ENCODE measurements at regions not wholly inside any gene's neighbourhood (a gene's known extent, or its start where the extent isn't known, plus 50 kb on each side); places are given as distances from the start of the nearest gene placed in this dataset.

GRCh38 chr7:41910940-41911600 is 208.2 kb upstream of the INHBA start:
- DNase-seq (ENCODE audit: low read depth in 1 of 2, low spot score in 1 of 2): no peak
- no peak for TF ChIP-seq JUND (IDR thresholded peaks at IDR 0.05; ENCODE audit: low read depth)
- in situ Hi-C loops (cut with HindIII; ENCODE audit: low pct_unique_long_range_greater_than_20kb, low sequenced_read_pairs): no loop called here

GRCh38 chr7:41907444-41907843 is 204.6 kb upstream of the INHBA start:
- DNase-seq (ENCODE audit: low read depth in 1 of 2, low spot score in 1 of 2): no peak
- in situ Hi-C loops (cut with HindIII; ENCODE audit: low pct_unique_long_range_greater_than_20kb, low sequenced_read_pairs): no loop called here
- no peak for TF ChIP-seq JUND (IDR thresholded peaks at IDR 0.05; ENCODE audit: low read depth)

GRCh38 chr7:41900532-41900931 is 197.6 kb upstream of the INHBA start:
- in situ Hi-C loops (cut with HindIII; ENCODE audit: low pct_unique_long_range_greater_than_20kb, low sequenced_read_pairs): no loop called here
- no peak for TF ChIP-seq JUND (IDR thresholded peaks at IDR 0.05; ENCODE audit: low read depth)
- no peak for DNase-seq (ENCODE audit: low read depth in 1 of 2, low spot score in 1 of 2)

GRCh38 chr7:41899823-41900433 is 197.0 kb upstream of the INHBA start:
- in situ Hi-C loops (cut with HindIII; ENCODE audit: low pct_unique_long_range_greater_than_20kb, low sequenced_read_pairs): no loop called here
- DNase-seq (ENCODE audit: low read depth in 1 of 2, low spot score in 1 of 2): no peak
- no peak for TF ChIP-seq JUND (IDR thresholded peaks at IDR 0.05; ENCODE audit: low read depth)

- in situ Hi-C loops (cut with HindIII; ENCODE audit: low pct_unique_long_range_greater_than_20kb, low sequenced_read_pairs): no loop called here
- DNase-seq (ENCODE audit: low read depth in 1 of 2, low spot score in 1 of 2): no peak
- no peak for TF ChIP-seq JUND (IDR thresholded peaks at IDR 0.05; ENCODE audit: low read depth)
Observed at GRCh38 chr7:41893656-41894055, 190.8 kb upstream of the INHBA start.

GRCh38 chr7:41892356-41893100 is 189.6 kb upstream of the INHBA start:
- TF ChIP-seq JUND (IDR thresholded peaks at IDR 0.05; ENCODE audit: low read depth): no peak
- in situ Hi-C loops (cut with HindIII; ENCODE audit: low pct_unique_long_range_greater_than_20kb, low sequenced_read_pairs): no loop called here

GRCh38 chr7:41891950-41892349 is 189.1 kb upstream of the INHBA start:
- in situ Hi-C loops (cut with HindIII; ENCODE audit: low pct_unique_long_range_greater_than_20kb, low sequenced_read_pairs): no loop called here
- no peak for TF ChIP-seq JUND (IDR thresholded peaks at IDR 0.05; ENCODE audit: low read depth)

More at GRCh38 chr7:41892356-41893100, 189.6 kb upstream of the INHBA start:
- DNase-seq (ENCODE audit: low read depth in 1 of 2, low spot score in 1 of 2): no peak

GRCh38 chr7:41890631-41891274 is 187.9 kb upstream of the INHBA start:
- no peak for TF ChIP-seq JUND (IDR thresholded peaks at IDR 0.05; ENCODE audit: low read depth)
- in situ Hi-C loops (cut with HindIII; ENCODE audit: low pct_unique_long_range_greater_than_20kb, low sequenced_read_pairs): no loop called here
- DNase-seq (ENCODE audit: low read depth in 1 of 2, low spot score in 1 of 2): no peak

More at GRCh38 chr7:41891950-41892349, 189.1 kb upstream of the INHBA start:
- DNase-seq (ENCODE audit: low read depth in 1 of 2, low spot score in 1 of 2): no peak

- in situ Hi-C loops (cut with HindIII; ENCODE audit: low pct_unique_long_range_greater_than_20kb, low sequenced_read_pairs): no loop called here
- no peak for DNase-seq (ENCODE audit: low read depth in 1 of 2, low spot score in 1 of 2)
- no peak for TF ChIP-seq JUND (IDR thresholded peaks at IDR 0.05; ENCODE audit: low read depth)
Observed at GRCh38 chr7:41889472-41889871, 186.6 kb upstream of the INHBA start.

GRCh38 chr7:41889040-41889439 is 186.2 kb upstream of the INHBA start:
- TF ChIP-seq JUND (IDR thresholded peaks at IDR 0.05; ENCODE audit: low read depth): no peak
- no peak for DNase-seq (ENCODE audit: low read depth in 1 of 2, low spot score in 1 of 2)
- in situ Hi-C loops (cut with HindIII; ENCODE audit: low pct_unique_long_range_greater_than_20kb, low sequenced_read_pairs): no loop called here

- no peak for DNase-seq (ENCODE audit: low read depth in 1 of 2, low spot score in 1 of 2)
- in situ Hi-C loops (cut with HindIII; ENCODE audit: low pct_unique_long_range_greater_than_20kb, low sequenced_read_pairs): no loop called here
- no peak for TF ChIP-seq JUND (IDR thresholded peaks at IDR 0.05; ENCODE audit: low read depth)
Observed at GRCh38 chr7:41887416-41887815, 184.5 kb upstream of the INHBA start.

- no peak for TF ChIP-seq JUND (IDR thresholded peaks at IDR 0.05; ENCODE audit: low read depth)
- in situ Hi-C loops (cut with HindIII; ENCODE audit: low pct_unique_long_range_greater_than_20kb, low sequenced_read_pairs): no loop called here
- DNase-seq (ENCODE audit: low read depth in 1 of 2, low spot score in 1 of 2): no peak
Observed at GRCh38 chr7:41886901-41887311, 184.0 kb upstream of the INHBA start.
